NT2/D1 (cell line): ENCODE measurements at regions not wholly inside any gene's neighbourhood (a gene's known extent, or its start where the extent isn't known, plus 50 kb on each side); places are given as distances from the start of the nearest gene placed in this dataset.

Source experiments
- SUZ12 ChIP-seq: IDR thresholded peaks from 2 replicates; pipeline ENCODE4 v1.6.1; 2011; ENCODE audit not compliant: insufficient read length, insufficient read depth; ENCODE audit errors: extremely low read depth
- YY1 ChIP-seq: IDR thresholded peaks from 2 replicates; pipeline ENCODE4 v1.6.1; 2011; ENCODE audit not compliant: insufficient read length, insufficient read depth
- ZNF274 ChIP-seq: IDR thresholded peaks from 2 replicates; pipeline ENCODE4 v1.6.1; 2011; ENCODE audit warnings: mild to moderate bottlenecking, low read depth, low read length

- TF ChIP-seq SUZ12 (no peak), YY1 (no peak), ZNF274 (no peak)
Observed at GRCh38 chr12:30573145-30573544, 122.5 kb downstream of the IPO8 start.
